Stimulated activated CD4-positive, alpha-beta T cell treated with anti-CD3 and anti-CD28 coated beads, Interleukin-15, amount 100 ng/mL, for 48 hours (primary cell): ENCODE measurements at regions not wholly inside any gene's neighbourhood (a gene's known extent, or its start where the extent isn't known, plus 50 kb on each side); places are given as distances from the start of the nearest gene placed in this dataset.
"Not testable (repeated sequence)": the region's sequence is repeated elsewhere in the genome, so short reads cannot be mapped to it uniquely, and the experiment has no call there.

Experiments
- DNase-seq, 2 donors: peaks; one replicate each; pipeline ENCODE4 v3.0.0-alpha.2; 2020; ENCODE audit warnings: low read depth in 2 of 2

DNA sequence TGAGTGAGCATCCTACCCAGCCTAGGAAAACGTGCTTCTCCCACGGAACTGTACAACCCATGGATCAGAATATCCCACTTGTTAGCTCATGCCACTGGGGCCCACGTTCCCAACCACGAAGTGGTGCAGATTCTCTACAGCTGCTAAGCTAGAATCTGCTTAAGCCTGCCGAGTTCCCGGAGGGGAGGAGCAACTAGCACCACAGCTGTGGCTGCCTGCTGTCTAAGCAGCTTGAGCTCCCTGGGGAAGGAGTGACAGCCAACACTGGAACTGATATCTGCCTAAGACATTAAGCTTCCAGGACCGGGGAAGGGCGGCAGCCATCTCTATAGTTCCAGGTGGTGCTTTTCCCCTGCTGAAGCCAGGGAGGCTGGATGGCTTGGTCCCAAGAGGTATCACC is 334.7 kb upstream of the CHRM2 start:
- DNase-seq: no peak

DNA sequence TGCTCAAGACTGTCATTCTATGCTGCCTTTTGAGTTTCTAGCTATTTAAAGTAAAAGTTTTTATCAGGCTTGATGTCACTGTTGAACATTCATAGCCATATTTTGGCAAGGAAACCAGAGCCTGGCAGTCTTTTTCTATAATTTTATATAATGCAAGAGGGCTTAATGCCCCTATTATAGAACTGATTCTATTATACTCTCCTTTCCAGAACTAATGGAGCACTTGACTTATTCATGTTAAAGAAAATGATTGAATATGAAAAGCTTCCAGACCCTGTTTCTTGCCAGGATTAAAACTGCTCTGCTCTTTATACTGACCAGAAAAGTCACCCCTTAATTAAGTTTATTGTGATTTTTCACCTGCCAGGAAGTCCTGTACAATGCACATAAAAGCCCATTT is 337.6 kb upstream of the CHRM2 start:
- DNase-seq: no peak

DNA sequence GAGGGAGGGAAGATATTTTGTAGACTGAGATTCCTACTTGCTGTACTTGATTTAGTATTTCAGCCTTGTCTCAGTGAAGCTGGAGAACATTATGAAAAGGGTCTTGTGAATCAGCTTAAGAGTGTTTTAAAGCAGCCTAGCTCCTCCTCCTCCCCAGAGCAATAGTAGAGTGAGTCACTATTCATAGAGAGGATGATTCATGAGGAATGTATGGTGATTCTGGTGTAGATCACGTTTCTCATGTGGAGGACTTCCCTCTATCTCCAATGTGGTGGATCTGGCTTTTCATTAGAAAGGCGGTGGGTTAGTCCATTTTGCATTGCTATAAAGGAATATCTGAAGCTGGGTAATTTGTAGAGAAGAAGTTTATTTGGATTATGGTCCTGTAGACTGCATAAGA is 340.1 kb upstream of the CHRM2 start:
- no peak for DNase-seq

DNA sequence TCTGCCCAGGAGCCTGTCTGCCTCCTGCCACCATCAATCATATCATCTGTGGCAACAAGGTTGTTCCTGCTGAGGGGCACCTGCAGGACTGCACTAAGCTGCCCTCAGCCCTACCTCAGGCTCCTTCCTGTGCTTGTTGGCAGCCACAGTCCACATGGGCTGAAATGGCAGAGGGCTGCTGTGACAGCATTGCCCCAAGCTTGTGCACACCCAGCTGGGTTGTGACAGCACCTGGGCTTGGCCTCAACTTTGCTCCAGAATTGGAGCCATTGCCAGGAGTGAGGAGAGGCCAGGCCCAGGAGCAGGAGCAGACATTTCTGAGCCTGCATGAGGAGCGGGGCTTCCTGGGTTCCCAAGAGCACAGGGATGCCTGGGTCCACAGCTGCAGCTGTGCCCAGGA is 340.9 kb upstream of the CHRM2 start:
- no peak for DNase-seq

DNA sequence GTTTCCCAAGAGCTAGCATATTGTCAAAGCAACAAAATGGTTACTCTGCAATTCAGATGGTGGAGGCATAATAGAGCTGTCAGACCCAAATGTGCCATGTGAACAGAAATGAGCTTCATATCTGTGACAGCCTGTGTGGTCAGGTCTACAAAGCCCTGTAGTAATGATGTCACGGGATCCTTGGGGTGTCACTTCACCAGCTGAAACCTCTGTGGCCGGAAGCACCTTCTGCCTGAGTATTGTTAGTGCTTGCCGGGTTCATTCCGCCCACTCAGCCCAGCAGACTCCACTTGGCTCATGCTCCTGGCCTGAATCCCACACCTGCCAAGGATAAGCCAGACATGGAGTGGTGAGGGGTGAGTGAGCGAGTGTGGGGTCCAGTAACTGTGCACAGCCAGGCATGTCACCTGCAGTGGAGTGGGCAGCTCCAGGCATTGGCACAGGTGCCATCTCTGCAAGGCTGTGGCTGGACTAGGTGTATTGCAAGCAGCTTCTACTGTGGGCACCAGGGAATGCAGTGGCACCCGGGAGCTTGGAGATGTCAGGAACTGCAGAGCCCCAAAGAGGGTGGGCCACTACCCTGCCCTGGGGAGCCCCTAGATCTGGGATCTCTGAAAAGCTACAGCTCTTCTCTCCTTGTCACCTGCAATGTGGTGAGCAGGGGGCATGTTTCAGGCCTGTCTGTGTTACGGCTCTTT is 341.9 kb upstream of the CHRM2 start:
- DNase-seq: no peak

DNA sequence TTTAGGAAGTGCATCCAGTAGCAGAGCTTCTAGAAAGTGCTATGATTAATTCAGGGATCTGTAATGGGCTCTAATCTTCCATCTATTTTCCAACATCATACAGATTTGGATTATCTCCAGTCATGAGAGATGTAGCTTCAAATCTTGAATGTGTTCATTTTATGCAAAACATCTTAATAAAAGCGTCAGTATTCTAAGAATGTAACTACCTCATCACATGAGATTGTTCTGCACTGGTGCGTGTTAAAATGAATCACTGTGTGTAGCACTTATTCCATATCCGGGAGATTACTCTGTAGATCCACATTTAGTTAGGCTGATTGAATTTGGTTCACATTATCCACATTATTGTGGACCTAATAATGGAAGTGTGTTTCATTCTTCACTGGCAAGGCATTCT is 344.9 kb upstream of the CHRM2 start:
- DNase-seq: no peak

DNA sequence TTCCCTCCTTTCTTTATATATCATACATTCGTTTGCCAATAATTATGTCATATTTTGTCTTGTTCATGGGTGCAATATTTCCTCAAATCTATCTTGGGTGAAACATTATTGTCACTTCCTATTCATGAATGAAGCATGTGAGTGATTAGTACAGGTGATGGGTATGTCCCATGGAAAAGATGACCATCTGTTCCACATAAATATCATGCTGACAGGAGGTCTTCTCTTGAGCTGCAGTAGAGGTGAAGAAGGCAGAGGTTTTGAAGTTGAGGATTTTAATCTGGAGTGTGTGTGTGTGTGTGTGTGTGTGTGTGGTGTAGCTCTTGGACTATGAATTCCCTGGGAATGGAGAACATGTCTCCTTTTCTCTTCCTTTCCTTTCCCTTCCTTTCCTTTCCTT is 350.5 kb upstream of the CHRM2 start:
- no peak for DNase-seq

DNA sequence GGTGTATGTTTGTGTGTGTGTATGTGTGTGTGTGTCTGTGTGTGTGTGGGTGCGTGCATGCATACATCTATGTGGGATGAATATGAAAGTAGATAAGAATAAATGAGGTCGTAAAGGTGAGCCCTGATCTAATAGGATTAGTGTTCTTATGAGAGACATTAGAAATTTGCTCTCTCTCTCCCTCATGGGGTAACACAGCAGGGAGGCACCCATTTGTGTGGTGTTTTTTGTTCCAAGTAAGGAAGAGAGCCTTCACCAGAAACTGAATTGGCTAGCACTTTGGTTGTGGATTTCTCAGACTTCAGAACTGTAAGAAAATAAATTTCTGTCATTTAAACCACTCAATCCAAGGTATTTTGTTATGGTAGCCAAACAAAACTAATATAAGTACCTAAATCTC is 353.7 kb upstream of the CHRM2 start:
- DNase-seq: no peak

DNA sequence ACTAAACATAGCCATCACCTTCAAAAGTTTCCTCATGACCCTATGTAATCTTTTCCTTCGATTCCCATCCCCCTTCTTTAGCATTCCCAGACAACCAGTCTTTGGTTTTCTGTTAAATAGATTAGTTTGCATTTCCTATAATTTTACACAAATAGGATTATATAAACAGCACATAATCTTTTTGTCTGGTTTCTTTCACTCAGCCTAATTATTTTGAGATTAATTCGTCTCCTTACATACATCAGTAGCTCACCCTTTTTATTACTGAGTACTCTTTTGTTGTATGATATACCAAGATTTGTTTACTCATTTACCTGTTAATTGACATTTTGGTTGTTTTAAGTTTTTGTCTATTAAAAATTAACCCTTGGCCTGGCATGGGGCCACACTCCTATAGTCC is 354.7 kb upstream of the CHRM2 start:
- no peak for DNase-seq

DNA sequence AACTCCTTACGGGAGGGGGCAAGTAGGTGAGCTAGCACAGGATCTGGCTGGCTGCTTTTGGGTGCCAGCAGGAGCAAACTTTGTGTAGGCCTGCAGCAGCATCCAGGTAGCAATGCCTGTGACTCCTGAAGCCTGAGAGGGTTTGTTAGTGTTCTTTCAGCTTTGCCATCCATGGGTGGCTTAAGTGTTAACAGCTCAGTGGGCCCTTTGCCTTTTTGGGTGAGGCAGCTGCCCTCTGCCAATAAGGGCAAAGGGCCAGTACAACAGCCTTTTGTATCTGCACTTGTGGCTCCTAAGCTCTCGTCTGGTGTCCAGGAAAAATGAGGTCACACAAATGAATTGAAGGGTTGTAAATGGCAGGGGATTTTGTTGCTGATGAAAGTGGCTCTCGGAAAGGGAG is 359.0 kb upstream of the CHRM2 start:
- no peak for DNase-seq

DNA sequence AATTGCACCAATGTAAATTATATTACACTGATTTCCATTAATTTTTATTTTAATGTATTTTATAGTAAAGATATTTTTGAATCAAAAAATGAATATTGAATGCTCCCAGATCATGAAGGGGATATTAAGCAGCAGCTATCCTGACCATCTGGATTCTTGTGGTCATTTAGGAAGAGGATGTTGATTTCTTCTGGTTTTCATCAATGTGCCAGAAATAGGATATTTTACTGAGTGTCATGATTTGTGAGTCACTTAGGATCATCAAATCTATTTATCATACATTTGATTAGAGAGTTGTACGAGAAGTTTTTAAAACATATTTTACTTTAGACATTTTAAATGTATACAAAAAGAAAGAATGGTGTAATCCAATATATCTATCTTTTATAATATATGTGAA is 366.3 kb upstream of the CHRM2 start:
- DNase-seq: no peak

DNA sequence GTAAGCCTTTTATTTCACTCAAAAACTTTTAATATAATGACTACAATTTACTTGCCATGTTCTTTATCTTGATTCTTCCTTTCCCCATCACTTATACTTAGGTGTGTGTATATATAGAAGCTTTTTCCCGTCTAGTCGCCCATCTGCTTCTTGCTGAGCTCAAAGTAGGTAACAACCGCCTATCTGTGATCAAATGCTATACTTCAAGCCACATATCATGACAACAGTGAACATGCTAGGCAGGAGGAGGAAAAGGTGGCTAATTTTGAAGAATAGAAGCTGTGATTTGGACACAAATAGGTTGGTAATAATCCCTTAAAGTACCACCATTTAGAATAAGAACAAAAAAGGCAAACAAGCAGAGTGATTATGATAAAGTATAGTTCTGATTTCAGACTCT is 367.3 kb upstream of the CHRM2 start:
- DNase-seq: no peak

DNA sequence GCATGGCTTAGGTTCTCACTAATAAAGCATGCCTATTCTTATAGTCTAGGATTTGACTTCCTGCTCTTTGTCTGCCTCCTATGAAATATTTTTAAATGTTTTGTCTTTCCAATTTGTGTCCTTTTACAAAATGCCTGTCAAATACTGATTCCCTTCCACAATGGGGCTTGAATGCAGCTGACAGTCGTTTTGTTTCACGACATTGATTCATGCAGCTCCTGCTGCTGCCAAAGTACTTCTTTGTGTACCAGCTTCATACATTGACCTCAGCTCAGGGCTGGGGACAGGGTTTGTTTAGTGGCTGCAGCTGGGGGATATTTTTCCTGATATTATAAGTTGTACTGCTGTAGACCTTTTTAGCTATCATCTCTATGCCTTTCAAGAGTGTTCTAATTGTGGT is 371.9 kb upstream of the CHRM2 start:
- no peak for DNase-seq

DNA sequence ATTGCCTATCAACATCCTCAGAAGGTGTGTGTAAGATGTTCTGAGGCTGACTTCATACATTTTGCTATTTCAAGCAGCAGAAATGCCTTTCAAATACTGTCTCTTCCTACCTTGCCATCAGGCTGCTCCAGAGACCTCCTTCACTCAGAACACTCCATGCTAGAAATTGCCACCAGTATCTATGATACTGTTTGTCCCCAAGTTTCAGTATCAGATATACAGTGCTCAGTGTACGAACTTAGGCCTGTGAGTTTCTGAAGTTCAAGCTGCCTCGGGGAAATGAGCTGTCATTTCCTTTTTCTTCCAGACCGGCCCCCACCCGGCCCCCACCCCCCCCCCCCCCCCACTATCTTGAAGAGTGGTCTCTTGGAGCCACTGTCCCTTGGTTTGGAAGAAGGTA is 373.4 kb upstream of the CHRM2 start:
- no peak for DNase-seq

DNA sequence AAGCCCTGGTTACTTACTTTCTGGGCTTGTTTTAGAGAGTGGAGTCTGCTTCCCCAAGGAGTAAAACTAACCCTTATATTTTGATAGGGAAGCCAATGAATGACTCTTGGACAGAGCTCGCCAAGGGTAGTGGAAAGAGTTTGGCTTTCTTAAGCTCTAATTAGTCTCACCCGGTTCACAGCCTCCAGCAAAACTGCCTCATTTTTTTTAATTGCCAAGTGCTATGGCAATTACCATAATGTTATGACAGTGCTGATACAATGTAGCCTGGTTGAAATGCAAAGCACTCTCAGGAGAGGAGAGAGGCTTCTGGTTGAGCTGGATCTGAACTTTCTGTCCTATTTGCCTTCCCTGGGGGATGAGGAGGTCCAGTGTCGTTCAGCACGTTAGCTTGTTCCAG is 376.1 kb upstream of the CHRM2 start:
- DNase-seq: no peak

DNA sequence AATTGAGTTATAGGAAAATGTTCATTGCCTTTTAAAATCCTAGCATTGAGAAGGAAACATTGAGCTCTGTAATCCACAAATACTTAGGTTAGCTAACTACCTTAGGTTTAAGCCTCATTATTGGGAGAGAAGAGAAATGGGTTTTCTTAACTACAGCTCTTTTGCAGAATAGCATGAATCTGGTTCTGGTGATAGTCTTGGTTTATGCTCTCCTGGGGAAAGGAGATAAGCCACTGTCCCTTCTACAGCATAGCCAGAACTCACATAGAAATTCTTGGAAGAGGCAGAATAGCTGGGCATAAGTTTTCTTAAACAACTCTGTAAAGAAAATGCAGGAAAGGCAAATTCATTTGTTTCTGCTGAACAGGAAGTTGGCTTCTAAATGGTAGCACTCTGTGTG is 378.6 kb upstream of the CHRM2 start:
- DNase-seq: no peak

DNA sequence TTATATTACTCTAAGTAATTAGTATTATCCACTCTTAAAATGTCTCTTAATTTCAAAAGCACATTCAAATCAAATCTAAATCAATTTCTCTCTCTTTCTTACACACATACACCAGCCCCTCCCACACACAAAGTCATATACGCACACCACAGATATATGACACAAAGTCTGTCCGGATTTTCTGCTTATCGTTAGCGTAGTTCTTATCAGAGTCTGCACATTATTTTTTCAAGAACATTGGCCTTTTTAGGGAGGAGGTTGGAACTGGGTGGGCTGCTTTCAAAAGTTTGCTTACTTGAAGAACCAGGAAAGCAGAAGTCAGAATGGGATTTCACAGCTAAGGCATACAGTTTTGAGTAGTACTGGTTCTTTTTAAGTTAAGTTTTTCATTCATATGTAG is 387.6 kb upstream of the CHRM2 start:
- no peak for DNase-seq

DNA sequence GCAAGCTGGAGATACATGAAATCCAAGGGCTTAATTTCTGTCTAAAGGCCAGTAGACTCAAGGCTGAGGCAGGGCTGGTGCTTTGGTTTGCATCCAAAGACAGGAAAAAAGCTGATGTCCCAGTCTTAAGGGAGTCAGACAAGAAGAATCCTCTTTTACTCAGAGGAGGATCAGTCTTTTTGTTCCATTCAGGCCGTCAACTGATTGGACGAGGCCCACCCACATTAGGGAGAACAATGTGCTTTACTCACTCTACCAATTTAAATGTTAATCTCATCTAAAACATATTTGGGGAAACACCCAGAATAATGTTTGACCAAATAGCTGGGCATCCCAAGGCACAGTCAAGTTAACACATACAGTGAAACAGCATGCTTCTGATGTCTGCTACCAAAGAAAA is 388.5 kb upstream of the CHRM2 start:
- no peak for DNase-seq

DNA sequence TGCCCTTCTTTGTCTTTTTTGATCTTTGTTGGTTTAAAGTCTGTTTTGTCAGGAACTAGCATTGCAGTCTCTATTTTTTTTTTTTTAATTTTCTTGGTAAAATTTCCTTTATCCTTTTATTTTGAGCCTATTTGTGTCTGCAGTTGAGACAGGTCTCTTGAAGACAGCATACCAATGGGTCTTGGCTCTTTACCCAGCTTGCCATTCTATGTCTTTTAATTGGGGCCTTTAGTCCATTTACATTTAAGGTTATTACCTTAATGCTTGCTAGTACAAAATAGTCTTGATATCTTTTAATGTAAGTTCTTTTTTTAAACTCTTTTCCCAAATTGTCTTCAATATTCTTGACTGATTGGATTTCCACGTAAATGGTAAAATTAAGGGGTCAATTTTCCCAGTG is 398.3 kb upstream of the CHRM2 start:
- no peak for DNase-seq

DNA sequence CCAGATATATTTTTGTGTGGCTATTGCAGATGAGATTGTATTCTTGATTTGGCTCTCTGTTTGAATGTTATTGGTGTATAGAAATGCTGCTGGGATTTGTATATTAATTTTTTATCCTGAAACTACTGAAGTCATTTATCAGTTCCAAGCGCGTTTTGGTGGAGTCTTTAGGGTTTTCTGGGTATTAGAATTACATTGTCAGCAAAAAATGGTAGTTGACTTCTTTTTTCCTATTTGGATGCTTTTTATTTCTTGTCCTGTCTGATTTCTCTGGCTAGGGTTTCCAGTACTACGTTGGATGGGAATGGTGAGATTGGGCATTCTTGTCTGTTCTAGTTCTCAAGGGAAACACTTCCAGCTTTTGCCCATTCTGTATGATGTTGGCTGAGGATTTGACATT is 415.5 kb upstream of the CHRM2 start:
- no peak for DNase-seq

DNA sequence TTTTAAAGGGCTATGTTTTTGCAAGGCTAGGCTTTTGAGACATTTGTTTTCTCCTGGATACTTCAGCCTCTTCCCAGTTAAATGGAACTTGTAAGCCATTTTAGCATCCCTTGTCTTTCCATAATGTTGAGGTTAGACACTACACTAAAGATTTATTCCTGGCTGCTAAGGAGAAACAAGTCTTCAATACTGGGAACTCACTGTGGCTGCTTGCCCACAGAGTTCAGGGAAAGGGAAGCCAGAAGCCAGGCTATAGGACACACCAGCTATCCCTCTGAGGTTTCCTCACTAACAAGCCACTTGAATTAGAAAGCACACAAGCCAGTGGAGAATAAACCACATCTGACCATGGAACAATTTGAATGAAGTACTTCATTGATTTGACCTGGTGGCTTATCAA is 421.7 kb upstream of the CHRM2 start:
- DNase-seq: no peak

DNA sequence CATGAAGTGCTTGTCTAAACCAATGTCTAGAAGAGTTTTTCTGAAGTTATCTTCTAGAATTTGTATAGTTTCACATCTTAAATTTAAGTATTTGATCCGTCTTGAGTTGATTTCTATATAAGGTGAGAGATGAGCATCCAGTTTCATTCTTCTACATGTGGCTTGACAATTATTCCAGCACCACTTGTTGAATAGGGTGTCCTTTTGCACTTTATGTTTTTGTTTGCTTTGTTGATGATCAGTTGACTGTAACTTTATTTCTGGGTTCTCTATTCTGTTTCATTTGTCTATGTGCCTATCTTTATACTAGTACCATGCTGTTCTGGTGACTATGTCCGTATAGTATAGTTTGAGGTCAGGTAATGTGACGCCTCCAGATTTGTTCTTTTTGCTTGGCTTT is 426.6 kb upstream of the CHRM2 start:
- no peak for DNase-seq

DNA sequence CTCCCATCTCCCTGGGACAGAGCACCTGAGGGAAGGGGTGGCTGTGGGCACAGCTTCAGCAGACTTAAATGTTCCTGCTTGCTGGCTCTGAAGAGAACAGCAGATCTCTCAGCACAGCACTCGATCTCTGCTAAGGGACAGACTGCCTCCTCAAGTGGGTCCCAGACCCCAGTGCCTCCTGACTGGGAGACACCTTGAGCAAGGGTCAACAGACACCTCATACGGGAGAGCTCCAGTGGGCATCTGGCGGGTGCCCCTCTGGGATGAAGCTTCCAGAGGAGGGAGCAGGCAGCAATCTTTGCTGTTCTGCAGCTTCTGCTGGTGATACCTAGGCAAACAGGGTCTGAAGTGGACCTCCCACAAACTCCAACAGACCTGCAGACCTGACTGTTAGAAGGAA is 436.7 kb upstream of the CHRM2 start:
- DNase-seq: not testable (repeated sequence)

DNA sequence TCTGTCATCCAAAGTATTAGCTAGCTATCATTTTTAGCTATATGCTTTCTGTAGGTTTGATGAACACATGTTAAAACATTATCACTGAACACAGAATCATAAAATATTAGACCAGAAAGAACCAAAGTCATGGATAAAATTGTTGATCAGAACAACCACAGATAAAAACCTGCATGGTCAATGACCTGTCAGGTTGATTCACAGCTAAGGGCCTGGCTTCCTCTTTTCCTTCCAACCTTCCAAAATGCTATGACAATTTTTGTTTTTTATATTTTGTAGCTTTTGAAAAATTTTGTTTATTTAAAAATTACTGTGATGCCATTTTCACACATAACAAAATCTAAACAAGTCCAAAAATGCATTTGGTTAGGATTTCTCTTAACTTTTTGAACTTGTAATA is 444.4 kb upstream of the CHRM2 start:
- DNase-seq: no peak

DNA sequence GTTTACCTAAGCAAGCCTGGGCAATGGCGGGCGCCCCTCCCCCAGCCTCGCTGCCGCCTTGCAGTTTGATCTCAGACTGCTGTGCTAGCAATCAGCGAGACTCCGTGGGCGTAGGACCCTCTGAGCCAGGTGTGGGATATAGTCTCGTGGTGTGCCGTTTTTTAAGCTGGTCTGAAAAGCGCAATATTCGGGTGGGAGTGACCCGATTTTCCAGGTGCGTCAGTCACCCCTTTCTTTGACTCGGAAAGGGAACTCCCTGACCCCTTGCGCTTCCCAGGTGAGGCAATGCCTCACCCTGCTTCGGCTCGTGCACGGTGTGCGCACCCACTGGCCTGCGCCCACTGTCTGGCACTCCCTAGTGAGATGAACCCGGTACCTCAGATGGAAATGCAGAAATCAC is 442.6 kb upstream of the MTPN start:
- DNase-seq: not testable (repeated sequence)
